ENCODE measurements at regions not wholly inside any gene's neighbourhood (a gene's known extent, or its start where the extent isn't known, plus 50 kb on each side); places are given as distances from the start of the nearest gene placed in this dataset.

DNA sequence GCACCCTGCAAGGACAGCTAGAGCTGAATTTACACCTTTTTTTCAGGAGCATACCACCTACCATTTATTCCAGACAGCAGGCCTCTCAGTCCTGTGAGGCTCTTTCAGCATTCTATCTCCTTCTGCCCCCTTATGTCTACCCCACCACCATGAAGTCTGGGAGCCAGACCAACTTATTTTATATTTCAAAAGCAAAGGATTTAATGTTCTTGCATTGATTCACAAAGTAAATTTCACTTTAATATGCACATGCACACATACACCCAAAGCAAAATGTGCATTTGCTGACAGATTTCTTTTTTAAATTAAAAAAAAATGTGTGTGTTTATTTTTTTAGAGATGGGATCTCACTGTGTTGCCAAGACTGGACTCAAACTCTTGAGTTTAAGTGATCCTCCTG is 264.2 kb upstream of the LRRC3B start:
- H3K4me3 Mint-ChIP-seq: no peak overlapping the region
- H3K4me1 Mint-ChIP-seq: no peaks in the 10 kb centered on the region
- no peak for DNase-seq (ENCODE audit: low spot score)
- Histone ChIP-seq H3K4me1 (no peaks in the 10 kb centered on the region), H2AFZ (replicated peaks) (peak overlapping the region; percentile 57), H4K20me1 (ENCODE audit: low read depth) (no peaks in the 10 kb centered on the region), H3K4me3 (no peak overlapping the region), H3K9ac (no peak overlapping the region), H3K4me2 (no peak overlapping the region), H3K79me2 (ENCODE audit: low read depth) (no peaks in the 10 kb centered on the region), H3K27me3 (no peaks in the 10 kb centered on the region), H3K36me3 (no peaks in the 10 kb centered on the region), H3F3A (ENCODE audit: low read depth) (no peaks in the 10 kb centered on the region), H3K9me3 (ENCODE audit: low read depth) (no peaks in the 10 kb centered on the region), H3K27ac (no peak overlapping the region)
- H3K27me3 Mint-ChIP-seq (ENCODE audit: insufficient read depth, low read depth): no peaks in the 10 kb centered on the region
- TF ChIP-seq, protein P1, sequence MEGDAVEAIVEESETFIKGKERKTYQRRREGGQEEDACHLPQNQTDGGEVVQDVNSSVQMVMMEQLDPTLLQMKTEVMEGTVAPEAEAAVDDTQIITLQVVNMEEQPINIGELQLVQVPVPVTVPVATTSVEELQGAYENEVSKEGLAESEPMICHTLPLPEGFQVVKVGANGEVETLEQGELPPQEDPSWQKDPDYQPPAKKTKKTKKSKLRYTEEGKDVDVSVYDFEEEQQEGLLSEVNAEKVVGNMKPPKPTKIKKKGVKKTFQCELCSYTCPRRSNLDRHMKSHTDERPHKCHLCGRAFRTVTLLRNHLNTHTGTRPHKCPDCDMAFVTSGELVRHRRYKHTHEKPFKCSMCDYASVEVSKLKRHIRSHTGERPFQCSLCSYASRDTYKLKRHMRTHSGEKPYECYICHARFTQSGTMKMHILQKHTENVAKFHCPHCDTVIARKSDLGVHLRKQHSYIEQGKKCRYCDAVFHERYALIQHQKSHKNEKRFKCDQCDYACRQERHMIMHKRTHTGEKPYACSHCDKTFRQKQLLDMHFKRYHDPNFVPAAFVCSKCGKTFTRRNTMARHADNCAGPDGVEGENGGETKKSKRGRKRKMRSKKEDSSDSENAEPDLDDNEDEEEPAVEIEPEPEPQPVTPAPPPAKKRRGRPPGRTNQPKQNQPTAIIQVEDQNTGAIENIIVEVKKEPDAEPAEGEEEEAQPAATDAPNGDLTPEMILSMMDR (IDR thresholded peaks at IDR 0.05): no peak
- TF ChIP-seq EZH2phosphoT487 (IDR thresholded peaks at IDR 0.05): no peak
- TF ChIP-seq EZH2 (IDR thresholded peaks at IDR 0.05): no peak
- no peaks in the 10 kb centered on the region for H3K36me3 Mint-ChIP-seq
- no peaks in the 10 kb centered on the region for H3K9me3 Mint-ChIP-seq
- H3K27ac Mint-ChIP-seq: no peak overlapping the region

DNA sequence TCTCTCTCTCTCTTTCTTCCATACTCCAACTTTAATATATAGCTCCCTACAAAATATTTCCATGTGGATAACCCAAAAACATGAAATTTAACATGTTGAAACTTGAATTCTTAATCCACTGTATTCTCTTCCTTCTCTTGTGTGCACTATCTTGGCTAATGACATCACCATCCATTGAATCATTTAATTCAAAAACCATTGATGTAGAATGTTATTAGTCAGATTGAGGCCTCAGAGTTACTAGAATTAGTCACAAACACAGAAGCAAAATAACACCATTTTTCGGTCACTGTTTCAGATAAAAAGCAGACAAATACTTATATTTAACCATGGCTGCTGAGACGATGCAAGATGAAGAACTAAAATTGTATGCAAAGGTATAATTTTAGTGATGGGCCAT is 256.9 kb upstream of the LRRC3B start:
- Histone ChIP-seq H3K79me2 (ENCODE audit: low read depth) (no peaks in the 10 kb centered on the region), H3K4me3 (no peak overlapping the region), H4K20me1 (ENCODE audit: low read depth) (no peaks in the 10 kb centered on the region), H3K9ac (no peak overlapping the region), H2AFZ (replicated peaks) (no peak overlapping the region), H3K27ac (no peak overlapping the region), H3K27me3 (no peaks in the 10 kb centered on the region), H3K4me2 (no peak overlapping the region), H3K36me3 (no peaks in the 10 kb centered on the region), H3K4me1 (no peaks in the 10 kb centered on the region), H3K9me3 (ENCODE audit: low read depth) (no peaks in the 10 kb centered on the region), H3F3A (ENCODE audit: low read depth) (no peaks in the 10 kb centered on the region)
- no peak for TF ChIP-seq EZH2phosphoT487 (IDR thresholded peaks at IDR 0.05)
- TF ChIP-seq EZH2 (IDR thresholded peaks at IDR 0.05): no peak
- TF ChIP-seq, protein P1 (IDR thresholded peaks at IDR 0.05): no peak
- Mint-ChIP-seq H3K36me3 (no peaks in the 10 kb centered on the region), H3K27ac (no peak overlapping the region), H3K9me3 (no peaks in the 10 kb centered on the region), H3K27me3 (ENCODE audit: insufficient read depth, low read depth) (no peaks in the 10 kb centered on the region), H3K4me1 (no peaks in the 10 kb centered on the region), H3K4me3 (no peak overlapping the region)
- DNase-seq (ENCODE audit: low spot score): no peak

DNA sequence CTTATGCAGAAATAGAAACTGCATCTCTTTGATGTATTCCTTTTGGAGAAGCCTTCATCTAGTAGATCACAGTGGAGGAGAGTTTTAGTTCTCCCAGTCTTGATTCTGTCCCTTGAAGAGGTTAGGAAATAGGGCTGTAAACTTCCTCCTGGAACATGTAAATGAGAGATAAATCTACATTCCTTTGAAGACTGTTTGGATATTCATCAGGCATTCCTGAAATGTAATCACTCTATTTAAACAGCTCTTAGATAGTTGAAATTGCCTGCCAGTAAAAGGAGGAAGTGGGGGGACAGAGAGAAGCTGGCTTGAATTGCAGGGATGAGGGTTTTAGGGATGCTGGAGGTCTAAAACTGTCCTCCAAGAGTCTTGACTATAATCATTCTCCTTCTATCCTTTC is 254.3 kb upstream of the LRRC3B start:
- H3K4me2 ChIP-seq: no peak overlapping the region
- H3K27ac ChIP-seq: no peak overlapping the region
- H3K27ac Mint-ChIP-seq: no peak overlapping the region
- H3K9me3 ChIP-seq (ENCODE audit: low read depth): no peaks in the 10 kb centered on the region
- H3K27me3 ChIP-seq: no peaks in the 10 kb centered on the region
- no peaks in the 10 kb centered on the region for H4K20me1 ChIP-seq (ENCODE audit: low read depth)
- H3K9ac ChIP-seq: no peak overlapping the region
- no peak for DNase-seq (ENCODE audit: low spot score)
- H3F3A ChIP-seq (ENCODE audit: low read depth): no peaks in the 10 kb centered on the region
- no peaks in the 10 kb centered on the region for H3K79me2 ChIP-seq (ENCODE audit: low read depth)
- H3K4me1 Mint-ChIP-seq: no peaks in the 10 kb centered on the region
- no peaks in the 10 kb centered on the region for H3K27me3 Mint-ChIP-seq (ENCODE audit: insufficient read depth, low read depth)
- H3K4me1 ChIP-seq: no peaks in the 10 kb centered on the region
- no peaks in the 10 kb centered on the region for H3K36me3 Mint-ChIP-seq
- no peak overlapping the region for H2AFZ ChIP-seq (replicated peaks)
- H3K9me3 Mint-ChIP-seq: no peaks in the 10 kb centered on the region
- H3K4me3 Mint-ChIP-seq: no peak overlapping the region
- no peaks in the 10 kb centered on the region for H3K36me3 ChIP-seq
- H3K4me3 ChIP-seq: no peak overlapping the region
- TF ChIP-seq EZH2 (IDR thresholded peaks at IDR 0.05): no peak
- TF ChIP-seq, protein P1 (IDR thresholded peaks at IDR 0.05): no peak
- TF ChIP-seq EZH2phosphoT487 (IDR thresholded peaks at IDR 0.05): no peak

DNA sequence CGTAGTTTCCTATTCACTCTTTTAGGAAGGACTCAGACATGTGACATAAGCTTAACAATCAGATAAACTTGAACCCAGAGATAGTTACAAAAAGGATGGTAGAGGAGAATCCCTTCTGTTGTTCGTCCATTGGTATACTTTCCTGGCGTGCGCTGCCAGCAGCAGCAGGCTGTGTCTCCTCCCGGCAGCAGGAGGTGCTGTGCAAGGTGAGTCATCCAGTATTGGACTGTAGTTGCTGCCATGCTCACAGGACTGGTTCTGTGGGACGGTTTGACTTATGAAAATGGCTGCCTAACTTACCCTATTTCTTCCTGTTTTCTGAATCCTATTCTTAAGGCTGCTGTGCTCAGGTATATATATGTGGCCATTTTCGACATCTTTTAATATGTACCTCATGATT is 253.4 kb upstream of the LRRC3B start:
- H3K9me3 Mint-ChIP-seq: no peaks in the 10 kb centered on the region
- Histone ChIP-seq H3K9me3 (ENCODE audit: low read depth) (no peaks in the 10 kb centered on the region), H3K9ac (no peak overlapping the region), H3K4me3 (no peak overlapping the region), H3K27me3 (no peaks in the 10 kb centered on the region), H2AFZ (replicated peaks) (no peak overlapping the region), H3K79me2 (ENCODE audit: low read depth) (no peaks in the 10 kb centered on the region), H3K4me2 (no peak overlapping the region), H3K27ac (no peak overlapping the region), H3K36me3 (no peaks in the 10 kb centered on the region), H3F3A (ENCODE audit: low read depth) (no peaks in the 10 kb centered on the region), H3K4me1 (no peaks in the 10 kb centered on the region), H4K20me1 (ENCODE audit: low read depth) (no peaks in the 10 kb centered on the region)
- H3K4me3 Mint-ChIP-seq: no peak overlapping the region
- H3K27me3 Mint-ChIP-seq (ENCODE audit: insufficient read depth, low read depth): no peaks in the 10 kb centered on the region
- TF ChIP-seq, protein P1 (IDR thresholded peaks at IDR 0.05): no peak
- TF ChIP-seq EZH2 (IDR thresholded peaks at IDR 0.05) (no peak), EZH2phosphoT487 (IDR thresholded peaks at IDR 0.05) (no peak)
- H3K36me3 Mint-ChIP-seq: no peaks in the 10 kb centered on the region
- H3K27ac Mint-ChIP-seq: no peak overlapping the region
- DNase-seq (ENCODE audit: low spot score): peak; percentile 13
- no peaks in the 10 kb centered on the region for H3K4me1 Mint-ChIP-seq
